HEK293 (cell line): ENCODE measurements at regions not wholly inside any gene's neighbourhood (a gene's known extent, or its start where the extent isn't known, plus 50 kb on each side); places are given as distances from the start of the nearest gene placed in this dataset.
A peak's percentile ranks its signal among the peaks of the same experiment; 100 is the strongest.

ENCODE experiments used
- CTCF ChIA-PET: fragments of 350-600 bp; formaldehyde crosslinking; extraction: SDS; loops from one replicate; lab custom pipeline; 2021; ENCODE audit warnings: antibody characterized with exemption; lab: Yijun Ruan, JAX
- POLR2A ChIA-PET: fragments of 300-600 bp; formaldehyde crosslinking; extraction: SDS; loops from one replicate; lab custom pipeline; 2020; ENCODE audit warnings: antibody characterized with exemption, inconsistent platforms; lab: Yijun Ruan, JAX
- H3K27ac ChIP-seq: fragments of 200-500 bp; sonication (Bioruptor generic); 2 replicates; pipeline ENCODE4 v1.5.1; 2014; ENCODE audit warnings: low read depth, low read length, control low read depth, inconsistent platforms; ENCODE audit errors: extremely low read depth
- H3K36me3 ChIP-seq, 2 experiments: fragments of 200-500 bp in 1 of 2; sonication (Bioruptor generic) in 1 of 2; 1 replicate in 1 of 2; 2 replicates in 1 of 2; pipeline ENCODE4 v1.5.1; 2014 to 2017; ENCODE audit warnings: inconsistent platforms in 2 of 2, low read length in 2 of 2; ENCODE audit not compliant: control insufficient read depth in 2 of 2, insufficient read depth in 1 of 2
- H3K4me1 ChIP-seq: fragments of 200-500 bp; sonication (Bioruptor generic); 2 replicates; pipeline ENCODE4 v1.5.1; 2014; ENCODE audit warnings: mild to moderate bottlenecking, low read length, inconsistent platforms; ENCODE audit not compliant: control insufficient read depth, insufficient read depth
- H3K4me3 ChIP-seq: 2 replicates; pipeline ENCODE4 v1.5.1; 2011; ENCODE audit warnings: low read depth, mild to moderate bottlenecking, control low read depth, low read length, moderate library complexity
- H3K9me3 ChIP-seq: fragments of 200-500 bp; sonication (Bioruptor generic); 2 replicates; pipeline ENCODE4 v1.5.1; 2014; ENCODE audit warnings: low read depth, low read length, inconsistent platforms; ENCODE audit not compliant: control insufficient read depth, insufficient read depth
- EGR2 ChIP-seq: fragments of 450-650 bp; formaldehyde crosslinking; IDR thresholded peaks from 2 replicates; pipeline ENCODE4 v1.5.1; 2016; ENCODE audit warnings: low read depth, missing biosample characterization, missing genetic modification characterization
- GLIS1 ChIP-seq: fragments of 450-650 bp; formaldehyde crosslinking; IDR thresholded peaks from 2 replicates; pipeline ENCODE4 v1.5.1; 2016; ENCODE audit warnings: missing biosample characterization, missing genetic modification characterization
- KLF7 ChIP-seq: fragments of 450-650 bp; formaldehyde crosslinking; IDR thresholded peaks from 2 replicates; pipeline ENCODE4 v1.5.1; 2016; ENCODE audit warnings: missing biosample characterization, missing genetic modification characterization, borderline replicate concordance
- OSR2 ChIP-seq: fragments of 450-650 bp; formaldehyde crosslinking; IDR thresholded peaks from 2 replicates; pipeline ENCODE4 v1.5.1; 2016; ENCODE audit warnings: missing biosample characterization, missing genetic modification characterization
- REPIN1 ChIP-seq: fragments of 450-650 bp; formaldehyde crosslinking; IDR thresholded peaks from 2 replicates; pipeline ENCODE4 v1.5.1; 2017; ENCODE audit warnings: missing biosample characterization, missing genetic modification characterization, low read depth
- SCRT1 ChIP-seq: fragments of 450-650 bp; formaldehyde crosslinking; IDR thresholded peaks from 2 replicates; pipeline ENCODE4 v1.5.1; 2016; ENCODE audit warnings: missing biosample characterization, missing genetic modification characterization, borderline replicate concordance
- SP2 ChIP-seq: fragments of 450-650 bp; formaldehyde crosslinking; IDR thresholded peaks from 2 replicates; pipeline ENCODE4 v1.5.1; 2016; ENCODE audit warnings: missing biosample characterization, missing genetic modification characterization
- TCF7L2 ChIP-seq: IDR thresholded peaks from 2 replicates; pipeline ENCODE4 v1.6.1; 2011; ENCODE audit warnings: low read depth, mild to moderate bottlenecking, inconsistent platforms, low read length, moderate library complexity, borderline replicate concordance
- ZNF132 ChIP-seq: fragments of 450-650 bp; formaldehyde crosslinking; IDR thresholded peaks from 2 replicates; pipeline ENCODE4 v1.5.1; 2017; ENCODE audit warnings: missing biosample characterization, missing genetic modification characterization, borderline replicate concordance
- ZNF169 ChIP-seq: fragments of 450-650 bp; formaldehyde crosslinking; IDR thresholded peaks from 2 replicates; pipeline ENCODE4 v1.5.1; 2016; ENCODE audit warnings: missing biosample characterization, missing genetic modification characterization
- ZNF174 ChIP-seq: fragments of 450-650 bp; formaldehyde crosslinking; IDR thresholded peaks from 2 replicates; pipeline ENCODE4 v1.5.0; 2017; ENCODE audit warnings: missing biosample characterization, mild to moderate bottlenecking, missing genetic modification characterization
- ZNF223 ChIP-seq: fragments of 450-650 bp; formaldehyde crosslinking; IDR thresholded peaks from 2 replicates; pipeline ENCODE4 v1.5.1; 2016; ENCODE audit warnings: missing biosample characterization, missing genetic modification characterization
- ZNF324 ChIP-seq: fragments of 450-650 bp; formaldehyde crosslinking; IDR thresholded peaks from 2 replicates; pipeline ENCODE4 v1.5.1; 2016; ENCODE audit warnings: missing biosample characterization, missing genetic modification characterization
- ZNF404 ChIP-seq: fragments of 450-650 bp; formaldehyde crosslinking; IDR thresholded peaks from 2 replicates; pipeline ENCODE4 v1.5.1; 2017; ENCODE audit warnings: missing biosample characterization, missing genetic modification characterization
- ZNF473 ChIP-seq: fragments of 450-650 bp; formaldehyde crosslinking; IDR thresholded peaks from 2 replicates; pipeline ENCODE4 v1.5.1; 2017; ENCODE audit warnings: missing biosample characterization, missing genetic modification characterization
- ZNF558 ChIP-seq: fragments of 450-650 bp; formaldehyde crosslinking; IDR thresholded peaks from 2 replicates; pipeline ENCODE4 v1.5.1; 2016; ENCODE audit warnings: missing biosample characterization, missing genetic modification characterization
- ZNF629 ChIP-seq: fragments of 450-650 bp; formaldehyde crosslinking; IDR thresholded peaks from 2 replicates; pipeline ENCODE4 v1.5.1; 2017; ENCODE audit warnings: missing biosample characterization, missing genetic modification characterization
- ZNF658 ChIP-seq: fragments of 450-650 bp; formaldehyde crosslinking; IDR thresholded peaks from 2 replicates; pipeline ENCODE4; 2016; ENCODE audit warnings: missing biosample characterization, missing genetic modification characterization
- ZNF660 ChIP-seq: fragments of 450-650 bp; IDR thresholded peaks from 2 replicates; pipeline ENCODE4 v1.5.1; 2018; ENCODE audit warnings: missing biosample characterization, mild to moderate bottlenecking, missing genetic modification characterization
- ZNF677 ChIP-seq: fragments of 450-650 bp; IDR thresholded peaks from 2 replicates; pipeline ENCODE4 v1.5.0; 2018; ENCODE audit warnings: missing biosample characterization, mild to moderate bottlenecking, missing genetic modification characterization, moderate library complexity
- ZNF707 ChIP-seq: fragments of 450-650 bp; formaldehyde crosslinking; IDR thresholded peaks from 2 replicates; pipeline ENCODE4 v1.5.1; 2016; ENCODE audit warnings: missing biosample characterization, missing genetic modification characterization
- ZNF843 ChIP-seq: fragments of 450-650 bp; formaldehyde crosslinking; IDR thresholded peaks from 2 replicates; pipeline ENCODE4 v1.5.1; 2016; ENCODE audit warnings: missing biosample characterization, missing genetic modification characterization
- TF ChIP-seq, protein P1 (sequence below): fragments of 450-650 bp; formaldehyde crosslinking; IDR thresholded peaks from 2 replicates; pipeline ENCODE4 v1.5.1; 2016; ENCODE audit warnings: missing biosample characterization, missing genetic modification characterization
- TF ChIP-seq, protein P2 (sequence below): fragments of 450-650 bp; formaldehyde crosslinking; IDR thresholded peaks from 2 replicates; pipeline ENCODE4 v1.5.1; 2016; ENCODE audit warnings: missing biosample characterization, missing genetic modification characterization

DNA sequence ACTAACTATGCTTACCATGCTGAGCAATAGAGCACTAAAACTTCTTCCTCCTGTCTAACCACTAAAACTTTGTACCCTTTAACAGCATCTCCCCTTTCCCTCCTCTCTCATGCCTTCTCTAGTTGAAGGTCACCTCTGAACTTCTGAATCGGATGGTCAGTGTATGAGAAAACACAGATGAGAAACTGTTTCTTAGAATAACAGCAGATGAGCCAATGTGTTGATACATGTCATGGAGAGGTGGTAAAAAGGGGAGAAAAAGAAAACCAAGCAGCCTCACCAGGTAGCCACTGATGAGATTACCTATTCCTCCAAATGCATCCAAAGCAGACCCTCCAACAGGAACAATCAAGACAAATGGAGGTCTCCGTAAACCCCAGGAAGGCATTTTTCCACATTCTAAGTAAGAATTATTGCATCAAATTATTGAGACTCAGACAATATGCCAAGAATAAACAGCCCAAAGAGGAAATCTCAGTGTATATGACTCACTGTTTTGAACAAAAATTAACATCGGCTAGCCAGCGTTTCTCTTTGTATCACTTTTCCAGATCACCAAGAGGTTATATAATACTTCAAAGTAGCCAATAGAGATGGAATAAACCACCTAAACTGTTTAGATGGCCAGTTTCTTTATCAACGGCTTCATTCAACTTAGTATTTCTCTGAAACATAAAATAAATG lies 793.3 kb upstream of the SOX9 start:
- Histone ChIP-seq H3K4me1 (peaks cover 3% of the 10 kb centered on the region; the same call in 1 of the 2 replicates), H3K9me3 (no peaks in the 10 kb centered on the region), H3K36me3 (no peaks in the 10 kb centered on the region), H3K27ac (no peak overlapping the region), H3K4me3 (no peak overlapping the region)
- ChIA-PET CTCF (interaction anchor here (0.6 kb wide), 1 partner anchor 242 kb away, joined by 6 read pairs; no protein-coding TSS in a partner anchor), POLR2A (no interaction called here)
- no peak for TF ChIP-seq ZNF629
- no peak for TF ChIP-seq ZNF843
- TF ChIP-seq ZNF558 (tag by site-specific recombination): no peak
- TF ChIP-seq ZNF707 (tag by site-specific recombination): no peak

DNA sequence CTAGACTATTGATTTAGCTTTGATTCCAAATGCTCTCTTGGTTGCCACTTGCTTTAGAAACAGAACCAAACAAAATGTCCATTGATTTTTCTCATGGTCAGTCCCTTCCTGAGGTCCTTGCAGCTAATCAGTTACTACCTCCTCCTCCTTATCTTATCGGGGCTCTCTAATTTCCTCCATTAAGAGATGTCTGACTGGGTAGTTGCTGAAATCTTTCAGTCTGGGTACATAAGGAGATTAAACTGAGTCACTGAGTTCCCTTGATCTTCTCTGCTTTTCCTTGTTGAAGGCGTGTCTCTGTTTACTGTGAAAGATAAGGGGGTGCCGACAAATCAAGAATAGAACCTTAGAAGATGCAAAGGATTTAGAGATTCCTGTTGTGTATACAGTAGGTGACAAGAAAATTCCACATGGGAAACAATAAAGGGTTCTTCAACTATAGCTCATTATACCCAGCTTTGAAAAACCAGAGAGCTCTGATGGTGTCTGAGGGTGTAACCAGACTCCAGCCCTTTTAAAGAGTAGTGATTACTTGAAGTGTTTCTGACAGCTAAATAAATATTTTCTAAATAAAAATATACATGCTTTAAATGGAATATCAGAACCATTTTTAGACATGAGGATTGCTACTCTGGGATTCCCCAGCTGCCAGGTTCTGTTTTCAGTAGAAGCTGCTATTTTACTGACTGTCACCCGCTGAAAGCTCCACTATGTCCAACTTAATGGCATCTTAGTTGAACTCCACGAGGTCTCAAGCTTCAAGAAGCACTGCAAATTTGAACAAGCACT lies 791.3 kb upstream of the SOX9 start:
- Histone ChIP-seq H3K36me3 (no peaks in the 10 kb centered on the region), H3K4me1 (peaks cover 3% of the 10 kb centered on the region; the same call in 1 of the 2 replicates), H3K4me3 (no peak overlapping the region), H3K9me3 (no peaks in the 10 kb centered on the region), H3K27ac (no peak overlapping the region)
- CTCF ChIA-PET: interaction anchor here (0.6 kb wide), 1 partner anchor 188 kb away, joined by 4 read pairs; no protein-coding TSS in a partner anchor
- TF ChIP-seq KLF7 (tag by site-specific recombination) (no peak), EGR2 (no peak), ZNF223 (no peak), TCF7L2 (peak; percentile 87)
- POLR2A ChIA-PET: no interaction called here

DNA sequence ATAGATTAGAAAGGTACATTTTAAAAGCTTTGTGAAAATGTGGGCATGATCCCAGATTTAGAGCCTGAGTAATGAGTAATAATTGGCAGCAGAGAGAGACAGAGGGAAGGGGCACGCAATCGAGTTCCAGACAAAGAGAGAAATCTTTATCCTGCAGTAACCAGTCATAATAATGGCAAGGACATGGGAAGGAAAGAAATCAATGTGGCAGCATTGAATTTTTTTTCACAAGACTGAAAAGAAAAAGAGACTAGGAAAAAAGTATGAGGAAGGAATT lies 790.8 kb upstream of the SOX9 start:
- Histone ChIP-seq H3K36me3 (no peaks in the 10 kb centered on the region), H3K9me3 (no peaks in the 10 kb centered on the region), H3K4me1 (peaks cover 3% of the 10 kb centered on the region; the same call in 1 of the 2 replicates), H3K4me3 (no peak overlapping the region), H3K27ac (no peak overlapping the region)
- ChIA-PET CTCF (interaction anchor here (0.6 kb wide), 1 partner anchor 188 kb away, joined by 4 read pairs; no protein-coding TSS in a partner anchor), POLR2A (no interaction called here)
- TF ChIP-seq ZNF404 (tag by site-specific recombination) (no peak), ZNF660 (tag by site-specific recombination) (no peak), ZNF174 (tag by site-specific recombination) (no peak), ZNF677 (tag by site-specific recombination) (no peak)

DNA sequence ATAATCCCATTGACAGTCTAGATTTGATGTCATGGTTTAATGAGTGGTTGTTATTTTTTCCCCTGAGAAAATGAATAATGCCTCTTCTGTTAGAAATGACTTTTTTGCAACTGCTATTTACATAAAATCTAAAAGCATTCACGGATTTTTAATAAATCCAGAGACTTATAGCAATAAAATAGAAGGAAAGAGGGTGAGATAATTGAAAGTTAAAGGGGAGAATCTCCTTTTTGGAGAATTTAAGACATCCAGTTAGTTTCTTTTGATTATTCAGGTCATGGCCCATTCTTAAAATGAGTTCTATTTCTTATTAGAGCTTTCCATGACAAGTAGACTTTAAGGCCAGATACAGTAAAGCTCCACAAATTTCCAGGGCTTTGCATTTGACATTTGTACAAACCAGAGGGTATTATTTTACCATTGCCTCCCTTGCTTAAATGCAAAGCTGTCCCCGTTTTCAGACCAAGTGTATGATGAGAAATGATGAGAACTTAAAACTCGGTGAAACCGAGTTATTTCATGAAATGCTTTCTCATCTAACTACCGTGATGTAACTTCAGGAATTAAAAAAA lies 789.0 kb upstream of the SOX9 start:
- POLR2A ChIA-PET: no interaction called here
- peaks cover 3% of the 10 kb centered on the region; the same call in 1 of the 2 replicates for H3K4me1 ChIP-seq
- no peak overlapping the region for H3K27ac ChIP-seq
- H3K36me3 ChIP-seq: no peaks in the 10 kb centered on the region
- no peaks in the 10 kb centered on the region for H3K9me3 ChIP-seq
- TF ChIP-seq SP2 (tag by site-specific recombination): no peak
- no peak for TF ChIP-seq GLIS1 (tag by site-specific recombination)
- no peak for TF ChIP-seq ZNF132 (tag by site-specific recombination)
- no peak for TF ChIP-seq ZNF707 (tag by site-specific recombination)
- no peak for TF ChIP-seq ZNF658 (tag by site-specific recombination)
- TF ChIP-seq ZNF473: no peak
- TF ChIP-seq, protein P1, sequence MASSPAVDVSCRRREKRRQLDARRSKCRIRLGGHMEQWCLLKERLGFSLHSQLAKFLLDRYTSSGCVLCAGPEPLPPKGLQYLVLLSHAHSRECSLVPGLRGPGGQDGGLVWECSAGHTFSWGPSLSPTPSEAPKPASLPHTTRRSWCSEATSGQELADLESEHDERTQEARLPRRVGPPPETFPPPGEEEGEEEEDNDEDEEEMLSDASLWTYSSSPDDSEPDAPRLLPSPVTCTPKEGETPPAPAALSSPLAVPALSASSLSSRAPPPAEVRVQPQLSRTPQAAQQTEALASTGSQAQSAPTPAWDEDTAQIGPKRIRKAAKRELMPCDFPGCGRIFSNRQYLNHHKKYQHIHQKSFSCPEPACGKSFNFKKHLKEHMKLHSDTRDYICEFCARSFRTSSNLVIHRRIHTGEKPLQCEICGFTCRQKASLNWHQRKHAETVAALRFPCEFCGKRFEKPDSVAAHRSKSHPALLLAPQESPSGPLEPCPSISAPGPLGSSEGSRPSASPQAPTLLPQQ (tag by site-specific recombination): no peak
- no peak for TF ChIP-seq SCRT1
- TF ChIP-seq REPIN1 (tag by site-specific recombination): no peak
- TF ChIP-seq, protein P2, sequence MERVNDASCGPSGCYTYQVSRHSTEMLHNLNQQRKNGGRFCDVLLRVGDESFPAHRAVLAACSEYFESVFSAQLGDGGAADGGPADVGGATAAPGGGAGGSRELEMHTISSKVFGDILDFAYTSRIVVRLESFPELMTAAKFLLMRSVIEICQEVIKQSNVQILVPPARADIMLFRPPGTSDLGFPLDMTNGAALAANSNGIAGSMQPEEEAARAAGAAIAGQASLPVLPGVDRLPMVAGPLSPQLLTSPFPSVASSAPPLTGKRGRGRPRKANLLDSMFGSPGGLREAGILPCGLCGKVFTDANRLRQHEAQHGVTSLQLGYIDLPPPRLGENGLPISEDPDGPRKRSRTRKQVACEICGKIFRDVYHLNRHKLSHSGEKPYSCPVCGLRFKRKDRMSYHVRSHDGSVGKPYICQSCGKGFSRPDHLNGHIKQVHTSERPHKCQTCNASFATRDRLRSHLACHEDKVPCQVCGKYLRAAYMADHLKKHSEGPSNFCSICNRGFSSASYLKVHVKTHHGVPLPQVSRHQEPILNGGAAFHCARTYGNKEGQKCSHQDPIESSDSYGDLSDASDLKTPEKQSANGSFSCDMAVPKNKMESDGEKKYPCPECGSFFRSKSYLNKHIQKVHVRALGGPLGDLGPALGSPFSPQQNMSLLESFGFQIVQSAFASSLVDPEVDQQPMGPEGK: no peak
- no peak for TF ChIP-seq OSR2 (tag by site-specific recombination)
- TF ChIP-seq ZNF169: no peak
- TF ChIP-seq ZNF324: no peak
- no peak for TF ChIP-seq ZNF677 (tag by site-specific recombination)
- H3K4me3 ChIP-seq: no peak overlapping the region
- CTCF ChIA-PET: no interaction called here
